Fibroblast of lung (primary cell): ENCODE measurements at regions not wholly inside any gene's neighbourhood (a gene's known extent, or its start where the extent isn't known, plus 50 kb on each side); places are given as distances from the start of the nearest gene placed in this dataset.

ENCODE experiments used
- EZH2 ChIP-seq: IDR thresholded peaks from 2 replicates; pipeline ENCODE4 v1.5.1; 2012; ENCODE audit warnings: low read length, control low read depth, mild to moderate bottlenecking; ENCODE audit errors: missing control alignments
- TF ChIP-seq, protein P1 (sequence below), 2 donors: IDR thresholded peaks in 1 of 2; conservative IDR thresholded peaks in 1 of 2; 1 replicate in 1 of 2; 2 replicates in 1 of 2; pipeline ENCODE4 v1.5.1; 2011 to 2012; ENCODE audit warnings: low read length in 2 of 2, control low read depth in 1 of 2, inconsistent platforms in 1 of 2, low read depth in 1 of 2, mild to moderate bottlenecking in 1 of 2

GRCh38 chr3:94331831-94332230 lies 269.0 kb downstream of the NSUN3 start:
- TF ChIP-seq, protein P1, sequence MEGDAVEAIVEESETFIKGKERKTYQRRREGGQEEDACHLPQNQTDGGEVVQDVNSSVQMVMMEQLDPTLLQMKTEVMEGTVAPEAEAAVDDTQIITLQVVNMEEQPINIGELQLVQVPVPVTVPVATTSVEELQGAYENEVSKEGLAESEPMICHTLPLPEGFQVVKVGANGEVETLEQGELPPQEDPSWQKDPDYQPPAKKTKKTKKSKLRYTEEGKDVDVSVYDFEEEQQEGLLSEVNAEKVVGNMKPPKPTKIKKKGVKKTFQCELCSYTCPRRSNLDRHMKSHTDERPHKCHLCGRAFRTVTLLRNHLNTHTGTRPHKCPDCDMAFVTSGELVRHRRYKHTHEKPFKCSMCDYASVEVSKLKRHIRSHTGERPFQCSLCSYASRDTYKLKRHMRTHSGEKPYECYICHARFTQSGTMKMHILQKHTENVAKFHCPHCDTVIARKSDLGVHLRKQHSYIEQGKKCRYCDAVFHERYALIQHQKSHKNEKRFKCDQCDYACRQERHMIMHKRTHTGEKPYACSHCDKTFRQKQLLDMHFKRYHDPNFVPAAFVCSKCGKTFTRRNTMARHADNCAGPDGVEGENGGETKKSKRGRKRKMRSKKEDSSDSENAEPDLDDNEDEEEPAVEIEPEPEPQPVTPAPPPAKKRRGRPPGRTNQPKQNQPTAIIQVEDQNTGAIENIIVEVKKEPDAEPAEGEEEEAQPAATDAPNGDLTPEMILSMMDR (conservative IDR thresholded peaks at IDR 0.05 in 1 of 2, IDR thresholded peaks at IDR 0.05 in 1 of 2; ENCODE audit: low read depth in 1 of 2, low read length in 2 of 2): no peak
- TF ChIP-seq EZH2: no peak
